Activated CD8-positive, alpha-beta memory T cell treated with anti-CD3 and anti-CD28 coated beads for 24 hours (primary cell): ENCODE measurements at regions not wholly inside any gene's neighbourhood (a gene's known extent, or its start where the extent isn't known, plus 50 kb on each side); places are given as distances from the start of the nearest gene placed in this dataset.

Experiments used
- DNase-seq: peaks from one replicate; pipeline ENCODE4 v3.0.0-alpha.2; 2020

DNA sequence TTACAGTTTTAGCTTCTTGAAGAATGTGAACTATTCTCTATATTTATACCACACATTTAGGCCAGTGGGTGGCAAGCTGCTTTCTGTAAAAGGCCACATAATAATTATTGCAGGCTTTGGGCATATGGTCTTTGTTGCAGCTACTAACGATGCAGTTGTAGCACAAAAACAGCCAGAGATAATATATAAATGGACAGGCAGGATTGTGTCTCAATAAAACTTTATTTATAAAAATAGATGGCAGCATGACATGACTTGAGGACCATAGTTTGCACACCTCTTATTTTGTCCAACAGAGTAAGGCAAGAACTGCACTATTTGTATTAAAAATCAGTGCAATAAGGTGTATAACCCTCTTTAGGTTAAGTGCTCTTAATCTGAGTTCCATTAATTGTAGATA lies 415.0 kb downstream of the ANXA1 start:
- DNase-seq: no peak

GRCh38 chr9:73573235-73573634 lies 421.6 kb downstream of the ANXA1 start:
- DNase-seq: no peak

- DNase-seq: no peak
Observed at GRCh38 chr9:73575101-73576060, 423.7 kb downstream of the ANXA1 start.

- no peak for DNase-seq
Observed at GRCh38 chr9:73577848-73578247, 426.2 kb downstream of the ANXA1 start.

GRCh38 chr9:73579823-73580222 lies 428.2 kb downstream of the ANXA1 start:
- DNase-seq: no peak

GRCh38 chr9:73583576-73583975 lies 431.9 kb downstream of the ANXA1 start:
- no peak for DNase-seq

- no peak for DNase-seq
Observed at GRCh38 chr9:73595036-73595545, 443.4 kb downstream of the ANXA1 start.

- no peak for DNase-seq
Observed at GRCh38 chr9:73596321-73596720, 444.7 kb downstream of the ANXA1 start.

- no peak for DNase-seq
Observed at GRCh38 chr9:73597039-73597438, 445.4 kb downstream of the ANXA1 start.

GRCh38 chr9:73597771-73598170 lies 446.1 kb downstream of the ANXA1 start:
- DNase-seq: no peak

- DNase-seq: no peak
Observed at GRCh38 chr9:73609381-73609780, 457.7 kb downstream of the ANXA1 start.

- DNase-seq: no peak
Observed at GRCh38 chr9:73611032-73611431, 459.4 kb downstream of the ANXA1 start.

GRCh38 chr9:73613092-73613701 lies 461.5 kb downstream of the ANXA1 start:
- no peak for DNase-seq

- no peak for DNase-seq
Observed at GRCh38 chr9:73615557-73615956, 463.9 kb downstream of the ANXA1 start.

DNA sequence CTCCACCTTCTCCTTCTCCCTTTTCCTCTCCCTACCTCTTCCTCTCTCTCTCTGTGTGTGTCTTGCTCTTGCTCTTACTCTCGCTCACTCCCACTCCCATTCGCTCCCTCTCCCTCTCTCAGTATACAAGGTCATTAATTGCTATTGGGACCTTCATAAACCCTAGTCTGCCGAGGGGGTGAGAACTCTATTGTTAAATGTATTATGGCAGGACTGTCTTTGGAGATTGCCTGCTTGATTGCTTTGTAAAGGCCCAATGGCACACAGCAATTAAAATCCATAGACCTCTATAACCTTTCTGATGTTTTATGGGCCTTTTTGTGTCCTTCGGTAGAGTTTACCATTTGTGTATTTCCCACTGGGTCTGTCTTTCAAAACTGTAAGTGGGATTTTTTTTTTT lies 465.9 kb downstream of the ANXA1 start:
- no peak for DNase-seq

GRCh38 chr9:73640971-73641370 lies 489.3 kb downstream of the ANXA1 start:
- no peak for DNase-seq

- DNase-seq: no peak
Observed at GRCh38 chr9:73643379-73644013, 491.8 kb downstream of the ANXA1 start.

GRCh38 chr9:73647560-73647959 lies 495.9 kb downstream of the ANXA1 start:
- no peak for DNase-seq

DNA sequence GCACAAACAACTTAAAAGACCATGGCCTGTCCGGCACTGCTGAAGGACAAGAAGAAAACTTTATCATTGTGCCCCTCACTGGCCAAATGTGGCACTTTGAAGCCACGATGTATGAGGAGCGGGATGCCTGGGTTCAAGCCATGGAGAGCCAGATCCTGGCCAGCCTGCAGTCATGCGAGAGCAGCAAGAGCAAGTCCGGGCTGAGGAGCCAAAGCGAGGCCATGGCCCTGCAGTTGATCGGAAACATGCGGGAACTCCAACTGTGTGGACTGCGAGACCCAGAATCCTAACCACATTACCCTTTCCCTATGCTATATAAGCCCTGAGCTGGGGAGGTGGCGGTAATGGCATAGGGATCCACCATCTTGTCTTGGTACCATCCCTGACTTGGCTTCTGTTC lies 497.9 kb downstream of the ANXA1 start:
- no peak for DNase-seq

DNA sequence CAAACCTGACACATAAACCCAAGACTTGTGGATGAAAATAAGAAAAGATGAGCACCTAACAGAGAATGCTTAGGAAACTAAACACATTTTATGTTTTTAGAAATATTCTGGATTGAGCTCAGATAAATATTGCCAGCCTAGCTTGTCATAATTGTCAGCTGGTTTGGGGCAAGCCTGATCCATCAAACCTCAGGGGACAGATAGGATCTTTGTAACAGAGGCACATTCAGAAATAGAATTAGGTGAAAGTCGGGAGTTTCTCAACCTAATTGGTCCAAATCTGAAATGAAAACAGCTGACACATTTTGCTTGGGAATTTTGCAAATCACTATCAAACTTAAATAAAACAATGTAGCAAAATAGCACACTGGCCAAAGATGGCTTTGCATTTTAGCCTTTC lies 503.7 kb downstream of the ANXA1 start:
- DNase-seq: no peak

GRCh38 chr9:73655831-73656230 lies 504.2 kb downstream of the ANXA1 start:
- DNase-seq: no peak

DNA sequence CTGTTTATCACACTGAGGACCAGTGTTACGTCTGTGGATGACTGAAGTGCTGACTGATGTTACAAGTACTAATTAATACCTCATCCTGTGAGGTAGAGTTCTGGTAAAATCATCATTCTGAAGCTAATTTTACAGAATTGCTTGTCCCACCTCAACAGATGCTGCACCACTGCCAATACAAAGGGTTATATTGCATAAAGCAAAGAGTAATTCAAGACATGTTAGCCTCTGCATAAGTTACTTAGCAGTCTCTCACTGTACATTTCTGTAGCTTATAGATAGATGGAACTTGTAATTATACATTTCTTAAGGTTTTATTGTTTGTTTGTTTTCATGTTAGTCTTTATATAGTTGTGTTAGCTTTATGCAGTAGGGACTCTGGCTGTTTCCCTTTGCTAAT lies 513.6 kb downstream of the ANXA1 start:
- DNase-seq: no peak

- no peak for DNase-seq
Observed at GRCh38 chr9:73667749-73668148, 516.1 kb downstream of the ANXA1 start.

GRCh38 chr9:73680831-73681230 lies 529.2 kb downstream of the ANXA1 start:
- DNase-seq: no peak
